ENCODE measurements at regions not wholly inside any gene's neighbourhood (a gene's known extent, or its start where the extent isn't known, plus 50 kb on each side); places are given as distances from the start of the nearest gene placed in this dataset.
"Not testable (repeated sequence)": the region's sequence is repeated elsewhere in the genome, so short reads cannot be mapped to it uniquely, and the experiment has no call there.

DNA sequence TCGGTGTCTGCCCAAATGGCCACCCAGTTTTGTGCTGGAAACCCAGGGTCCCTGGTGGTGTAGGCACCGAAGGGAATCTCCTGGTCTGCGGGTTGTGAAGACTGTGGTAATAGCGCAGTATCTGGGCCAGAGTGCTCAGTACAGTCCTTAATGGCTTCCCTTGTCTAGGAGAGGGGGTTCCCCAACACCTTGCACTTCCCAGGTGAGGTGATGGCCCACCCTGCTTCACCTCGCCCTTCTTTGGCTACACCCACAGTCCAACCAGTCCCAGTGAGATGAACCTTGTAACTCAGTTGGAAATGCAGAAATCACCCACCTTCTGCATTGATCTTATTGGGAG is 402.4 kb downstream of the SRGAP2C start:
- no peak overlapping the region for H3K4me3 ChIP-seq (replicated peaks; ENCODE audit: low read depth, low read length)
- TF ChIP-seq, protein P1, sequence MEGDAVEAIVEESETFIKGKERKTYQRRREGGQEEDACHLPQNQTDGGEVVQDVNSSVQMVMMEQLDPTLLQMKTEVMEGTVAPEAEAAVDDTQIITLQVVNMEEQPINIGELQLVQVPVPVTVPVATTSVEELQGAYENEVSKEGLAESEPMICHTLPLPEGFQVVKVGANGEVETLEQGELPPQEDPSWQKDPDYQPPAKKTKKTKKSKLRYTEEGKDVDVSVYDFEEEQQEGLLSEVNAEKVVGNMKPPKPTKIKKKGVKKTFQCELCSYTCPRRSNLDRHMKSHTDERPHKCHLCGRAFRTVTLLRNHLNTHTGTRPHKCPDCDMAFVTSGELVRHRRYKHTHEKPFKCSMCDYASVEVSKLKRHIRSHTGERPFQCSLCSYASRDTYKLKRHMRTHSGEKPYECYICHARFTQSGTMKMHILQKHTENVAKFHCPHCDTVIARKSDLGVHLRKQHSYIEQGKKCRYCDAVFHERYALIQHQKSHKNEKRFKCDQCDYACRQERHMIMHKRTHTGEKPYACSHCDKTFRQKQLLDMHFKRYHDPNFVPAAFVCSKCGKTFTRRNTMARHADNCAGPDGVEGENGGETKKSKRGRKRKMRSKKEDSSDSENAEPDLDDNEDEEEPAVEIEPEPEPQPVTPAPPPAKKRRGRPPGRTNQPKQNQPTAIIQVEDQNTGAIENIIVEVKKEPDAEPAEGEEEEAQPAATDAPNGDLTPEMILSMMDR (IDR thresholded peaks at IDR 0.05; ENCODE audit: insufficient read depth, low read length, poor library complexity, severe bottlenecking) = no peak
- no peaks in the 10 kb centered on the region for H3K36me3 ChIP-seq (ENCODE audit: control insufficient read depth, insufficient read depth, low read length)
- H3K27me3 ChIP-seq (replicated peaks; ENCODE audit: control insufficient read depth, insufficient read depth, low read length) = no peaks in the 10 kb centered on the region
- DNase-seq (ENCODE audit: extremely low read depth, insufficient read length) = no peak

DNA sequence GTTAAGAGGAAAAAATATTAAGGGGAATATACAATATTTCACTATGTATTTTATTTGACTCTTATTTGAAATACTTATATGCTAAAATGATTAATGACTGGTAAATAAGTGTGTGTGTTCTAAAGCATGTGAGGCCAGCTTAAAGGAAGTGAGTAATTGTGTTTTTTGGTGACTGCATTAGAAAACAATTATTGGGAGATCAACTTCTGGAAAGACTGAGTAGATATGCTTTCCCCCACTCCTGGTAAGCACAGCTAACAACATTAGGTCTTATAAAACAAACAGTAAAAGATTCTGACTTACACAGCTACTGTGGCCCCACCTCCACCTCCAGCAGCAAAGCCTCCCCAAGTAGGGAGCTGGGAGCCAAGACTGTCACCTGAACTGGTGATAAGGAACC is 403.0 kb downstream of the SRGAP2C start:
- TF ChIP-seq, protein P1 (IDR thresholded peaks at IDR 0.05; ENCODE audit: insufficient read depth, low read length, poor library complexity, severe bottlenecking) = no peak
- Histone ChIP-seq H3K36me3 (ENCODE audit: control insufficient read depth, insufficient read depth, low read length) (no peaks in the 10 kb centered on the region), H3K4me3 (replicated peaks; ENCODE audit: low read depth, low read length) (no peak overlapping the region), H3K27me3 (replicated peaks; ENCODE audit: control insufficient read depth, insufficient read depth, low read length) (no peaks in the 10 kb centered on the region)
- DNase-seq (ENCODE audit: extremely low read depth, insufficient read length) = no peak

DNA sequence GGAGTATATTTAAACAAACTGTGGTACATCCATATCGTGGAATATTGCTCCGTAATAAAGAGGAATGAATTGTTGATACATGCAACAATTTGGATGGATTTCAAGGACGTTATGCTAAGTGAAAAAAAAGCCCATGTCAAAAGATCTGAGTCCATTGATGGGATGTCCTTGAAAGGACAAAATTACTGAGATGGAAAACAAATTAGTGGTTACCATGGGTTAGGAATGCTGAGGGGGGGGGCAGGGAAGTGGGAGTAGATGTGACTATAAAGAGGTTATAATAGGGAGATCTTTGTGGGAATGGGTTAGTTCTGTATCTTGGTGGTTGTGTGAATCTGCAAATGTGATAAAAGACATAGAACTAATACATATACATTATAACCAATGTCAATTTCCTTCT is 409.3 kb downstream of the SRGAP2C start:
- Histone ChIP-seq H3K36me3 (ENCODE audit: control insufficient read depth, insufficient read depth, low read length) (no peaks in the 10 kb centered on the region), H3K4me3 (replicated peaks; ENCODE audit: low read depth, low read length) (no peak overlapping the region), H3K27me3 (replicated peaks; ENCODE audit: control insufficient read depth, insufficient read depth, low read length) (no peaks in the 10 kb centered on the region)
- DNase-seq (ENCODE audit: extremely low read depth, insufficient read length) = no peak
- TF ChIP-seq, protein P1 (IDR thresholded peaks at IDR 0.05; ENCODE audit: insufficient read depth, low read length, poor library complexity, severe bottlenecking) = no peak

DNA sequence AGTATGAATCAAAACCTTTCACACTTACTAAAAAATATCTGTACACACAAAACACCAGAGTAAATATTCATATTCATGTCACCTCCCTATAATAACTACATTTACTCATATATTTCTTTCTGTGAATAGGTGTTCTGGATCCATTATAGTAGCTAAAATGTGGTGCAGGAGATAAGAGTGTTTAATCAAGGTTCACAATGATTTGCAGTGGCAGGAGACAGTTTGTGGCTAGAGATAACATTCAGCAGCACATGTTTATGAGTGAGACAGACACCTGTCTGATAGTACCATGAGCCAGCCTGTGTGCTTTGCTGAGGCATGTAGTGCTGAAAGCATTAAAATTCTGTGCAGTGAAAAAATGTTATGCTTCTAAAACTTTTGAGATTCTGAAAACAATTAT is 410.3 kb downstream of the SRGAP2C start:
- DNase-seq (ENCODE audit: extremely low read depth, insufficient read length) = no peak
- no peaks in the 10 kb centered on the region for H3K36me3 ChIP-seq (ENCODE audit: control insufficient read depth, insufficient read depth, low read length)
- no peak overlapping the region for H3K4me3 ChIP-seq (replicated peaks; ENCODE audit: low read depth, low read length)
- H3K27me3 ChIP-seq (replicated peaks; ENCODE audit: control insufficient read depth, insufficient read depth, low read length) = no peaks in the 10 kb centered on the region
- TF ChIP-seq, protein P1 (IDR thresholded peaks at IDR 0.05; ENCODE audit: insufficient read depth, low read length, poor library complexity, severe bottlenecking) = no peak

DNA sequence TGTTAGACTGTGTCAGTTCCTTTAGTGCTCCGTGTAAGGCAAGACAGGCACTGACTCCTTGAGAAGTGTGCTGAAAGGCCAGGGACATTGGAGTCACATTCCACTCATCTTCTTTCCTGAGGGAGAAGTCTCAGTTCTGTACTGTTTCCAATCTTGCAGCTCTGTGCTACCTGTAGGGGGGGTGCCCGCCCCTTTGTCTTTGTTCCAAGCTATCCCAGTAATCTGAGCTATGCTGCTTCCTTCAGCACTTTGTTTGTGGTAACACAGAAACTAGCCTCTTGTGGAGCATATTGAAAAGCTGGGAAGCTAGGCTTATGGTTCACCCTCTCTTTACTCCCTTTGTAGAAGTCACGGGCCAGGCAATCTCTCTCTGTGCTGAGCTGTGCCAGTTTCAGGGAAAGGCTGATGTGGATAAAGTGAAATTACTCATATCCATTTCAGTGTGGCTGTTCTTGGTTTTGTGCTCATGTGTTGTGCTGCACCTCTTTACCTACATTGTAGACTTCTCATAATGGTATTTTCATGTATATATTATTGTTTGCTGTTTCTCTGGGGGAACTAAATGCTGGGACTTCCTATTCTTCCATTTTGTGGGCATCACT is 420.2 kb downstream of the SRGAP2C start:
- H3K4me3 ChIP-seq (replicated peaks; ENCODE audit: low read depth, low read length); H3K27me3 ChIP-seq (replicated peaks; ENCODE audit: control insufficient read depth, insufficient read depth, low read length); H3K36me3 ChIP-seq (ENCODE audit: control insufficient read depth, insufficient read depth, low read length); DNase-seq (ENCODE audit: extremely low read depth, insufficient read length): not testable (repeated sequence)

DNA sequence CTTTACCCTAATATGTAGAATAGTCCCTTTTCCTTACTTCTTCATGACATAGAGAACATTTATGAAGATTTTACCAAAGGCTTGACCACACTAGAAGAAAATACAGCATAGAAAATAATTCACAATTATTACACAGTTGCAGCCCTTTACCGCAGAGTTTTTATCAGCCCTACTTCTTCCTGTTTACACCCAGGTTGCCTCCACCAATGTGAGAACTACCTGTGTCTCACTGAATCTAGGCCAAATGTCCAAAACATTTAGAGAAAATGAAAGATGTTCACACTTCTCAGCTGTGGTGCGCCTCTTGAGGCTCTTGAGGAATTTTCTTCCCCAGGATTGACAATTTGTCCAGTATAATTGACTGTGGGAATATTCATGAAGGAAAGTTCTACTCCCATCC is 422.7 kb downstream of the SRGAP2C start:
- H3K4me3 ChIP-seq (replicated peaks; ENCODE audit: low read depth, low read length); H3K36me3 ChIP-seq (ENCODE audit: control insufficient read depth, insufficient read depth, low read length); DNase-seq (ENCODE audit: extremely low read depth, insufficient read length); H3K27me3 ChIP-seq (replicated peaks; ENCODE audit: control insufficient read depth, insufficient read depth, low read length): not testable (repeated sequence)
